Iris pigment epithelial cell (primary cell): ENCODE measurements at regions not wholly inside any gene's neighbourhood (a gene's known extent, or its start where the extent isn't known, plus 50 kb on each side); places are given as distances from the start of the nearest gene placed in this dataset.
"Not testable (repeated sequence)": the region's sequence is repeated elsewhere in the genome, so short reads cannot be mapped to it uniquely, and the experiment has no call there.

Experiments used
- DNase-seq: peaks from one replicate; pipeline ENCODE4 v3.0.0-alpha.2; 2011; ENCODE audit warnings: low read depth

DNA sequence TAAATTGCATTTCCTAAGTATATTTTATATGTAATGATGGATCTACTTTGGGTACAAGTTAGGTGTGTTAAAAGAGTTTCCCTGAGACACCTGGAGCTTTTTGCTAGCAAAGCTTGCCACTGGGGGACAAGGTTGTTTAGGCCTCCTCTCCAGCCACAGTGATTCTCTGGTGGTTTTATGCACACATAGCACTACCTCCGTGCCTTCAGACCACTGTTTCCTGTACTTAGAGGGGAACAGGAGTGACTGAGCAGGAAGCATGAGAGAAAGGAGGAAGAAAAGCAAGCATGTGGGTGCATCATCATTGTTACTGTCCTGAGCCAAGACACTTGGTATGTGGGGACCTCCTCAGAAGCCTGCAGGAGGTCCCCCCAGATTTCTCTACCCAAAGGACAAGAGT, 272.1 kb downstream of the RASEF start:
- no peak for DNase-seq

DNA sequence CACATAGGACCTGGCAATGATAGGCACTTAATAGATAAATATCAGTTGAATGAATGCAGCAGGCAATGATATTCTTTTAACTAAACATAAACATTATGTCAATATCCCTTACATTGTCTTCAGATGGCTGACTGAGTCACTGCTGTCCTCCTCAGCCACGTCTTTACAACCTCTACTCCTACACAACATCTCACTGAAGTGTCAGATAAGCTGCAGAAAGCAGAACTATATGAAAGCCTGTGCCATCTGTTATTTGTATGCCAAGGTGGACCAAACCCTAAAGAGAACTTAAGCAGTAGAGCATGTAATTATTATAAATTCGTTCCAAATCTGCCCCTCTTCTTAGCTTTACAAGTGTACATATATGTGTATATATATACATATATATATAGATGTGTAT, 271.2 kb downstream of the RASEF start:
- no peak for DNase-seq

DNA sequence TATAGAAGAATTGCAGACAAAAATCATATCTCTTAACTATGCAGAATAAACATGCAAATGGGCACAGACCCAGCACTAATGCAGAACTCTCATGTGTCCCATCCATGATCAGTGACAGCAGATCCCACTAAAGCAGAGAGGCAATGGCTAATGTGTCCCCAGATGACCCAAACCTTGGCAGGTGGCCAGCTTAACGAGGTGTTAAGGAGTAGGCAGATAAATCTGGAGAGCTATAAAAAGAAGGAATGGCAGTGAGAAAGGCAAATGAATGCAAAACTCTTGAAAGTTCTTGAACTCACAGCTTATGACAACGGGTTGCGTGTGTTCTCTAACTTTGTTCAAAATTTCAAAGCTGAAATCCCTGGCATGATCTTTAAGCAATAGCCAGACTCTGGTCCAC, 265.4 kb downstream of the RASEF start:
- DNase-seq, result no peak

DNA sequence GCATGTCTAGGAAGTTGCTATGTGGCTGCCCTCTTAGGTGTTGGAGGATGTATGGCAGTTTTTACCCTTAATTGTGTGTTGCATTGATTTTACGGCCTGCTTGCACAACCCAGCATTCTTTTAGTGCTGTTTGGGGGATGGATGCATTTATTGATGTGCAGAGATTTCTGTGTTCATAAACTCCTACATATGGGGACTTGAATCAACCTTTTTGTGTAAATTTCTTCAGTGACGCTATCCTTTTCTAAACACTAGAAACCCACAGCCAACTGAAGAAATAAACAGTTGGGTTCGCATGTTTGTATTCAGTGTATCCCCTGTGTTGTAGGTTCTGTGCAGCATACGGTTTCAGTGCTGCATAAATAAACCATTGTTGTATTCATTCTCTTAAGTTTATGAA, 263.7 kb downstream of the RASEF start:
- peak; percentile 6 for DNase-seq

DNA sequence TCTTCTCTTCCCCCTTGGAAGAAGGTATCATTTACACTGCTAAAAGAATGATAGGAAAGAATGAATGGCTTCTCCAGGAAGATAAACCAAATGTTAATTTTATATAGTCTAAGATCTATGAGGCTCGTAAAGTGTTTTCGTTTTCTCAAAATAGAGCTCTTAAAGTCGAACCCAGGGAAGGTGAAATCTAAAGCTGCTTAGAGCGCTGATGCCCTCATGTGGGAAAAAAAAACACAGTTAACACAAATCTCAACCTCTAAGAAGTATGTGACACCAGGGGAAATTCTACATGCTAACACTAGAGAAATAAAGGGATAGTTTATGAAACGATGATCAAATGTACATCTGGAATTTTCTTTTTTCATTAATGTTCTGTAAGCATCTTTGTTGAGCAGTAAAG, 257.9 kb downstream of the RASEF start:
- no peak for DNase-seq

DNA sequence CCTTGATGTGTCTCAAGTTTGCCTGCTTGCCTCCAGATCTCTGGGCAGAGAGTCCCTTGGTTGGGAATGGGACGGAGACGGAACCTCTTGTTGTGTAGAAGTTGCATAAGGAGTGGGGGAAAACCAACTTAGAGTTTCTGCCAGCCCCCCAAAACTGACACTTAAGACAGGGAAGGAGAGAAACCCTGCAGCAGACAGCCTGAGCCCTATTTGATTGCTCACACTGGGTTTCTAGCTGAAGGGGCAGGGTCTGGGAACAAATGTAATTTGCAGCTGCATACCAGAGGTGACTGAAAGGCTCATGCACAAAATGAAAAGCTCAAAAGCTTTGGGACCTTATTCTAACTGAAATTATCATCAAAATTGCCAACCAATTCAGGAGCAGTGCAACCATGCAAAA, 254.5 kb downstream of the RASEF start:
- no peak for DNase-seq

DNA sequence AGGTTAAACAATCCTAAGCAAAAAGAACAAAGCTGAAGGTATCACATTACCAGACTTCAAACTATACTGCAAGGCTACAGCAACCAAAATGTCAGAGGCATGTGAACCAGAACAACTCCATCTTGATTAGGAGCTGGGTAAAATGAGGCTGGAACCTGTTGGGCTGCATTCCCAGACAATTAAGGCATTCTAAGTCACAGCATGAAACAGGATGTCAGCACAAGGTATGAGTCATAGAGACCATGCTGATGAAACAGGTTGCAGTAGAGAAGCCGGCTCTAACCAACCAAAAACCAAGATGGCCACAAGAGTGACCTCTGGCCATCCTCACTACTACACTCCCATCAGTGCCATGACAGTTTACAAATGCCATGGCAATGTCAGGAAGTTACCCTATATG, 252.0 kb downstream of the RASEF start:
- DNase-seq, result peak; percentile 72

DNA sequence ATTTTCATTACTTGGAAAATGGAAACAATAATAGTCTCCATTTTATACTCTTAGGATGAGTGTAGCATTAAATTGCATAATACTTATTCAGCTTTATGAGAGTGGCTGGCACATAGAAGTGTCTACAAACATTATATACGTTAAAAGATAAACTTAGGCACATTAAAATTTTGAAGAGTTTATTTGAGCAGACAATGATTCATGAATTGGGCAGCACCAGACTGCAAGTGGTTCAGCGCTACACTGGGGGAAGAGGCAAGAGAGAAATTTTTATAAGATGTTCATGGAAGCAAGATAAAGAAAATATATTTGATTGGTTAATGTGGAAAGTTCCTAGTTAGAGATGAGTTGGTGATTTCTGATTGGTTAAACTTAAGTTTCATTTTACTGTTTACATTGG, 243.7 kb downstream of the RASEF start:
- DNase-seq, result no peak

DNA sequence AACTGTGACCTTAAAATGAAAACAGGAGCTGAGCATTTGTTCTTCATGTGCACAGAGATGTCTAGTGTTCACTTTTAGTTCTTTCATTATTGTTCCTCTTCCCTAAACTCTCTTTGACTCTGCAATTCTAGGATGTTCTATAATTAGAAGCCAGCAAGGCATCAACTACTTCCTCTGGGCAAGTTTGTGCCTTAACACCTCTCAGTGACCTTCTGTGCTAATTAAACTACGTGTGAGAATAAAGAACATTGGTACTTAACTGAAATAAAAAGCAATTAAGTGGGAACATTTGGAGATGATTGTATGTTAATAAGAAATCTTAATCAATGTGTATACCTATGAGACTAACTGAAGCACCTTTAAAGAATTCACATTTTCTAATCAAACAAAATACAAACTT, 242.8 kb downstream of the RASEF start:
- DNase-seq, result no peak

DNA sequence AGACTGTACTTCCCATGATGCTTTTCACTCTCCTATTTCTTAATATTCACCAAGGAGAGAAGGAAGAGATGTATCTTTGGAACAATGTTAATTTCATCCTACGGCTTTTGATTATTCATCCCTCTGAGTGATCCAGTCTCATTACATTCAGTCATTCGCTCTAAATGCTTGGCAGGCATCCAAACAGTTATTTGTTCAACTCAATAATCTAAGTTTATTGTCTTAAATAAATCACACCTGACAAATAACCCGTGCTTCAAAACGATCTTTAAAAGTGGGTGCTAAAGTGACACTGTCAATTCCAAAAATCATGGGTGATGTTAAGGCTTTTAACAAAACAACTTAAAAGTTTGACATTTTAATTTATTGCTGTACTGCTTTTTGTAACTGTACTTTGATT, 233.1 kb downstream of the RASEF start:
- DNase-seq, result no peak

DNA sequence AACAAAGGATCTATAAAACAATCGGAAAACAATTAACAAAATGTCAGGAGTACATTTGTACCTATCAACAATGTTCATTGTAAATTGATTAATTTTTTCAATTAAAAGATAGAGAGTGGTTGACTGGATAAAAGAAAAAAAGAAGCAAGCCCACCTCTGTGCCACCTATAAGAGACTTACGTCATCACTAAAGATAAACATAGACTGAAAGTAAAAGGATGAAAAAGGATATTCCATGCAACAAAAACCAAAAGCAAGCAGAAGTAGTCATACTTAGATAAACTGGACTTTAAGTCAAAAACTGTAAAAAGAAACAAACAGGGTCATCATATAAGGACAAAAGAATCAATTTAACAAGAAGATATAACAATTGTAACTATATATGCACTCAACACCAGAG, 197.4 kb downstream of the RASEF start:
- no peak for DNase-seq

DNA sequence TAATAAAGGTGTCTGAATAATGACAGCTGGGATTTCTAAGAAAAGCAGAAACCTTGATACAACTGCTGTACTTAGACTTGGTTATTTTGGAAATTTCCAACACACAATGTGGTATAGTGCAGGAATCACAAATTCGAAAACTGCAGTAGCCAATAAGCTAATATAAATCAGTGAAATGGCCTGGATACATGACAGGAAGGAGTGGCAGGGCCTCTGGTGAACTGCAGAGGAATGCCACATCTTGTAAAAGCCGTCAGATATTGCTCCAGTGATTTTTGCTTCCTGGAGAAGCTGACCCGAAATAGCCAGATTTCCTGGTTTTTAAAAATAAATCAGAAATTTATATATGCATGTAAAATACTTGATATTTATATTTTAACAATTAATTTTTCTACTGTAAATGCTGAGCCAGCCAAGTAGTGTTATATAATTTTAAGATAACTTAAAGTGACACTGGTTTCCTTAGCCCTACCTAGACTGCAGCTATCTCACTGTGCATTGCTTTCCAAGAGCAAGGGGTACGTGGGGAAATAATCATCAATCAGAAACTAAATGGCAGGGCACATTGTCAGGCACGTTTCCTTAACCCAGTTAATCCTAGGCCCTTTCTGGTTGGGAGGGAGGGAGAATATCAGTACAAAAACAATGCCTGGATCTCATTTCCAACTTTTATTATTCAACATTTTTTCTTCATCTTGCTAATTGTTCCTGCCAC, 182.4 kb downstream of the RASEF start:
- DNase-seq, result no peak

DNA sequence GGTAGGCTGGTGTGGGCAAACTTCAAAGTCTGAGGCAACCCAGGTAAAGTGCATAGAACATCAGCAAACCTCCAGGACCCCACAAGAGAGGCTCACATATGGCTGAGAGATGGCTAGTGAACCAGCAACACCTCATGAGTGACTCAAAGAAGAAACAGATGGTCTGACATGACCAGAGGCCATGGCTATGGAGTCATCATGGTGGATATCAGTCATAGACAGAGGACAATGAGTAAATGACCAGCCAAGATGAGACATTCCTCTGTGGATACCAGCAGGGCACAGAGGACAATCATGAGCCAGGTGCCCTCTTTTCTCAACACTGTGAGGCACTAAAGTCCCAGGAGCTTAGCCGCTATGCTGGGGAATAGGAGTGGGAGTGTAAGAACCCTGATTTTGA, 180.8 kb downstream of the RASEF start:
- peak; percentile 14 for DNase-seq

DNA sequence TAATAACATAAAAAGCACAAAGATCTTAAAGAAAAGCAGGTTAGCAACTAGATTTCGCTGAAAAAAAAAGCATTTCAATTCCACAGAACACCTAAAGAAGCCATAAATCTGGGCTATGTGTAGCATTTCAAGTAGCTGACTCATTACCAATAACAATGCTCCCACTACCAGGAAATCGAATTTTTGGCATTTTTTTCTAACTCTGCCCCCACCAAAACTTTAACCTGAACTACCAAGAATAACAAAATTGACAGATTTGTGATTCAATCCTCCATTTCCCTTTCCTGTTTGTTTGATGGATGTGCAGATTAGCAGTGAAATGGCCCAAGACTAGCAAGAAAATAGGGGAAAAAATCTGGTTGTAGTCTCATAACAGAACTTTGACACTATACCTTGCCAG, 180.2 kb downstream of the RASEF start:
- peak; percentile 8 for DNase-seq

DNA sequence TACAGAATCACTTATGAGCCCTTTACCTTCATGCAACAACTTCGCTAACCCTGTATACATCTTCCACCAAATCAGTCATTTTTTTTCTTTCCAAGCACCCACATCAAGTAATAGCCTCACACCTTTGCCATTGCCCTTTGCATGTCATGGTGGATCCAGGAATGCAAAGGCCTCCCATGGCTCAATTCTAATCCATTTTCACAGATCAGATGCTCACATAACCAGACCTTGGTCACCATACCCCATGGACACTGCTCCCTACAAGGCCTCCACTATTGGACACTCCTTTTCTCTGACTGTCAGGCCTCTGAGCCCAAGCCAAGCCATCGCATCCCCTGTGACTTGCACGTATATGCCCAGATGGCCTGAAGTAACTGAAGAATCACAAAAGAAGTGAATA, 179.5 kb downstream of the RASEF start:
- no peak for DNase-seq

DNA sequence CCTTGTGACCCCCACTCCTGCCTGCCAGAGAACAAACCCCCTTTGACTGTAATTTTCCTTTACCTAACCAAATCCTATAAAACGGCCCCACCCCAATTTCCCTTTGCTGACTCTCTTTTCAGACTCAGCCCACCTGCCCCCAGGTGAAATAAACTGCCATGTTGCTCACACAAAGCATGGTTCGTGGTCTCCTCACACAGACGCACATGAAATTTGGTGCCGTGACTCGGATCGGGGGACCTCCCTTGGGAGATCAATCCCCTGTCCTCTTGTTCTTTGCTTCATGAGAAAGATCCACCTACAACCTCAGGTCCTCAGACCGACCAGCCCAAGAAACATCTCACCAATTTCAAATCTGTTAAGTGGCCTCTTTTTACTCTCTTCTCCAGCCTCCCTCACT, 179.0 kb downstream of the RASEF start:
- not testable (repeated sequence) for DNase-seq

DNA sequence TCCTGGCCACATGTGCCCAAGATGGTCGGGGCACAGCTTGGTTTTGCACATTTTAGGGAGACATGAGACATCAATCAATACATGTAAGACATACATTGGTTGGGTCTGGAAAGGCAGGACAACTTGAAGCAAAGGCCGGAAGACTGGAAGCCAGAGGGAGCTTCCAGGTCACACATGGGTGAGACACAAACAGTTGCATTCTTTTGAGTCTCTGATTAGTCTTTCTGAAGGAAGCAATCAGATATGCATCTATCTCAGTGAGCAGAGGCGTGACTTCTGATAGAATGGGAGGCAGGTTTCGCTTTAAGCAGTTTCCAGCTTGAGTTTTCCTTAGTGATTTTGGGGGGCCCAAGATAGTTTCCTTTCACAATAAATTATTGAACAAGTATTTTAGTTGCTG, 172.5 kb downstream of the RASEF start:
- DNase-seq, result no peak

DNA sequence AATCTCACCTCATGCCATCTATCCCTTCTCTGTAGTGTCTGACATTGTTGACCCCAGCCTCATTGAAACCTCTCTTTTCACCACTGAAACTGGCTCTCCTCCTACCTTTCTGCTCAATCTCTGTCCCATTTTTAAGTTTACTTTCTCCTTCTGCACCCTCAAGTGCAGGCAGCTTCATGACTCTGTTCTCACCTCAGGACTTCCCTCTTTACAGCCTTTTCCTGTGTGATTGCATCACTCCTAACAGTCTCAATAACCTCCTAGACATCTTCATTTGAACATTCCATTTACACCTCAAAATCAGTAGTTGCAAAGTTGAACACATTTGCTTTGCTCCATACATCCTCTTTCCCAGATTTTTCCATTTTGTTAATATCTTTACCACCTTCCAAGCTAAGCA, 172.1 kb downstream of the RASEF start:
- no peak for DNase-seq

DNA sequence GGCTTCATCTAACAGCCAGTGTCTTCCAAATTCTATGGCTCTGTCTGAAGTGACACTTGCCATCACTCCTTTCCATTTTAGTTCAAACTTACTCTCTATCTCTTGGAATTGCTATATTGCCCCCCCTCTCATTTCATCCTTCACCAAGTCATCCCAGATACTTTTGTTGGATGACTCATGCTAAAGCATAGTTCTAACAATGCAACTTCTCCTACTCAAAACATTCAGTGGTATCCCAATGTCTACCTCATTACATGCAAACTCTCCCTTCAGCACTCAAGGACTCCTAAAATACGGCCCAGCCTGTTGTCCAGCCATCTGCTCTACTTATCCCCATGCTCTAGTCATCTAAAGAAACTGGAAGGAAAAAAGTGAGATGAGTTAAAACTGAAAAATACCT, 171.6 kb downstream of the RASEF start:
- peak; percentile 9 for DNase-seq

DNA sequence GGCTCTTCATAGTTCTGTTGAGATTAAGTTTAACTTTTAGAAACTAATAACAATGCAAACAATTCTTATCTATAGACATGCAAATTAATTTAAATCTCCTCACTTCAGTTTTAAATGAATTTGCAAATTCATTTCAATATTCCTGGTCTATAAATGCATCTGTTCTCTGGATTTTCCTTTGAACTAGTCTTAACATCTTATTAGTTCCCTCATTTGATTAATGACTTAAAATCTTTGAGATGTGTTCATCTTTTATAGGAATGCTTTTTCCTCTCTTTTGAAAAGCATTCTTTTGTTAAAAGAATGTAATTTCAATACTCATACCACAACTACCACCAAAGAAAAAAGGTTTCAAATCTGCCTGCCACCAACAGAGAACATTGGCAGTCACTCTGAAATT, 169.4 kb downstream of the RASEF start:
- DNase-seq, result no peak

DNA sequence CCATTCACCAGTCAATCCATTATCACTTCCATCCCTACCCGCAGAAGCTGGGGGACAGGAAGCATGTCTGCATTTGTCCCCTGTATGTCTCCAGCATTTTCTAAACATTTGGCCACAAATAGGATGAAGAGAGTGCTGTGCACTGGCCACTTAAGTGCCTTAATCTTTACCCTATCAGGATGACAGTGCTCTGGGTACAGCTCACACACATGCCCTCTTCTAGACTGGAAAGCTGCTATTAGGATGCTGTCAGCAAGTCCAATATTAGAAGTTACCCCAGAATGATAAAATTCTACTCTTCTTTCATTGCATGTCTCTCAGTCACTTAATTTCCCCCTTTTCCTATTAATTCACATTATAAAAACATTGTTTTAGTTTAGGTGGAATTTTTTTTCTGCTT, 168.4 kb downstream of the RASEF start:
- DNase-seq, result no peak

DNA sequence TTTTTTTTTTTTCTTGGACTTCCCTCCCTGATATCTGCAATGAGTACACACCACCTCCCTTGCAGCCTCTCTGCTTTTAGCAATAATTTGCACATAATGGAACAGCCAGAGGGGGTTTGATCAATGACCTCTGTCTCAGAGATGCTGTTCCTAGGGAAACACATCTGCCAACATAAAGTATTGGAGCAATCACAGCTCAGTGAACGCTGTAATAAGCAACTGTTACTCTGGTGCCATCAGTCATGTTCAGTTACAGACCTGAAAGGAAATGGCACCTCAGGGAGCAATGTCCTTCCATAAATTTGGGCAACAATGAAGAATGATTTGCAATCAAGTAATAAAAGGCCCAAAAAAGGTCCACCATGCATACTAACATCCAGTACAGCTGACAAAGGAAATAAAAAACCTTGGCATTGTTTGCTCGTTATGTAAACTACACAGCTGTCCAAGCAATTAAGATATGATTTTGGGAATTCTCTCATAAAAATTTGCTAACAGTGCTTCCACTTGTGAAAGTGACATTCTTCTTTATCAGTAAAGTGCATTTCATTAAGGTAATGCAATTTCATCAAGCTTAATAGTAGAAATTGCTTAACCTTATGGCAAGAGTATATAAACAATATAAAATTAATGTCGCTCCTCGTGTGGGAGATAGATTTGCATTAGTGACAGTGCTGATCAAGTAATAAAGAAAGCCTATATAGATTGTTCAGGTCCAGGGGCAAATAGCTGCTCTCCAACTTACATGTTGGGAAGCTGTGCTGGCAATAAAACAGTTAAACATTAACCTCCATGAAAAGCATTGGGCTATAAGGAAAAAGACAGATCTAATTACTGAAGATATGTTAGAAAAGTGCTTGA, 167.8 kb downstream of the RASEF start:
- DNase-seq, result no peak

DNA sequence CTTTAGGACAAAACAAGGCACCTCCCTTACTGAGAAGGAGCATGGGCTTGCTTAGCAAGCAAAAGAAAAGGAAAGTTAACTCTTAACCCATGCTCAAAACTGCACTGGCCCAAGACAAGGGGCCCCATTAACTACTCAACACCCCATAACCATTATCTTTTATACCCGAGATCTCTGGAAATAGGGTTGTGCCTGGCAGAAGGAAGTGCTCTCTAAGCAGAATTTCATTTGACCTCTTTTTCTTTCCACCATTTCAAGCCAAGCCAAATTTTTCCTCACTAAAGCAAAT, 167.2 kb downstream of the RASEF start:
- no peak for DNase-seq

DNA sequence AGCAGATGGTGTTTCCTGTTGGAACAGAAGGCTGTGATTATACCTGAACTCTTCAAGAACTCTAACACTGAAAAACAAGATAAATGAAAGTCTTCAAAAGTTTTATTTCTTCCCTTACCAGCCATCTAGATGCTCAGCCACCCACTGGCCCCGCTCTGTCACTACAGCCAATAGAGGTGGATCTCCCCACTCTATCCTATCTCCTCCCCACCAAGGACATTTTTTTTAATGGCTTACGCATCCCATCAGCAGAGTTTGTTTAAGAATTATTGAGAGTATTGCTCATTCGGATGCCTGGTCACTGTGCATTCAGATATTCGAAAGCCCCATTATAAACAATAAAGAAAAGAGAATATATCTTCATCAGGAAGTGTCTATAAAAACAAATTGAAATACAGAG, 159.4 kb downstream of the RASEF start:
- peak; percentile 20 for DNase-seq
